Loucy (cell line): ENCODE measurements at regions not wholly inside any gene's neighbourhood (a gene's known extent, or its start where the extent isn't known, plus 50 kb on each side); places are given as distances from the start of the nearest gene placed in this dataset.

Experiments used
- H2AFZ ChIP-seq: fragments of 200-600 bp; sonication (generic); 2 replicates; pipeline ENCODE4 v1.6.0; 2016; ENCODE audit warnings: antibody characterized with exemption, mild to moderate bottlenecking, low read length, moderate library complexity
- H3F3A ChIP-seq: fragments of 200-600 bp; 2 replicates; pipeline ENCODE4 v1.6.0; 2016; ENCODE audit warnings: antibody characterized with exemption, low read depth, mild to moderate bottlenecking
- H3K27me3 ChIP-seq: fragments of 200-600 bp; sonication (generic); 2 replicates; pipeline ENCODE4 v1.6.1; 2014; ENCODE audit warnings: low read length, mild to moderate bottlenecking; ENCODE audit not compliant: insufficient read depth, poor library complexity, severe bottlenecking
- H3K36me3 ChIP-seq: fragments of 200-600 bp; sonication (generic); 2 replicates; pipeline ENCODE4 v1.6.1; 2016; ENCODE audit warnings: low read length; ENCODE audit not compliant: insufficient read depth
- H3K4me1 ChIP-seq: fragments of 200-600 bp; sonication (generic); 2 replicates; pipeline ENCODE4 v1.5.1; 2014; ENCODE audit warnings: low read length, mild to moderate bottlenecking; ENCODE audit not compliant: insufficient read depth, poor library complexity, severe bottlenecking
- H3K4me2 ChIP-seq: fragments of 200-600 bp; sonication (generic); 2 replicates; pipeline ENCODE4 v1.6.0; 2014; ENCODE audit warnings: antibody characterized with exemption, low read length, low read depth, mild to moderate bottlenecking; ENCODE audit not compliant: poor library complexity, severe bottlenecking
- H3K4me3 ChIP-seq: fragments of 200-600 bp; sonication (generic); 2 replicates; pipeline ENCODE4 v1.5.1; 2014; ENCODE audit warnings: low read length, mild to moderate bottlenecking, mixed read lengths; ENCODE audit not compliant: poor library complexity, severe bottlenecking
- H3K79me2 ChIP-seq: fragments of 200-600 bp; sonication (generic); 2 replicates; pipeline ENCODE4 v1.6.1; 2014; ENCODE audit warnings: low read length; ENCODE audit not compliant: insufficient read depth
- H3K9ac ChIP-seq: fragments of 200-600 bp; sonication (generic); 2 replicates; pipeline ENCODE4 v1.6.0; 2014; ENCODE audit warnings: mild to moderate bottlenecking, low read depth, low read length, moderate library complexity; ENCODE audit not compliant: poor library complexity, severe bottlenecking
- H3K9me2 ChIP-seq: fragments of 200-600 bp; sonication (generic); replicated peaks from 2 replicates; pipeline ENCODE4 v1.6.1; 2016; ENCODE audit warnings: low read depth, low read length, mixed read lengths
- H3K9me3 ChIP-seq: fragments of 200-600 bp; sonication (generic); 2 replicates; pipeline ENCODE4 v1.6.1; 2014; ENCODE audit warnings: mild to moderate bottlenecking, antibody characterized with exemption, low read length, low read depth; ENCODE audit not compliant: insufficient read depth
- H4K20me1 ChIP-seq: fragments of 200-600 bp; sonication (generic); 2 replicates; pipeline ENCODE4 v1.6.0; 2014; ENCODE audit warnings: antibody characterized with exemption, low read length, mild to moderate bottlenecking; ENCODE audit not compliant: insufficient read depth, poor library complexity, severe bottlenecking
- EZH2phosphoT487 ChIP-seq: fragments of 200-600 bp; IDR thresholded peaks from 2 replicates; pipeline ENCODE4 v1.6.1; 2018; ENCODE audit warnings: antibody characterized with exemption, mild to moderate bottlenecking, moderate library complexity, borderline replicate concordance
- TF ChIP-seq, protein P1 (sequence below): fragments of 200-600 bp; sonication (generic); conservative IDR thresholded peaks from 2 replicates; pipeline ENCODE4 v1.5.1; 2014; ENCODE audit warnings: mild to moderate bottlenecking, antibody characterized with exemption, low read length

GRCh38 chr3:126292318-126293070 lies 64.7 kb downstream of the KLF15 start:
- no peaks in the 10 kb centered on the region for H3K36me3 ChIP-seq
- H3F3A ChIP-seq = no peaks in the 10 kb centered on the region
- H3K9ac ChIP-seq = no peak overlapping the region
- peaks cover 6% of the 10 kb centered on the region for H3K4me1 ChIP-seq
- no peak overlapping the region for H2AFZ ChIP-seq
- no peak overlapping the region for H3K4me2 ChIP-seq
- no peaks in the 10 kb centered on the region for H3K27me3 ChIP-seq
- H3K79me2 ChIP-seq = no peaks in the 10 kb centered on the region
- H3K4me3 ChIP-seq = no peak overlapping the region
- H3K9me3 ChIP-seq = no peaks in the 10 kb centered on the region
- no peaks in the 10 kb centered on the region for H4K20me1 ChIP-seq
- no peak for TF ChIP-seq EZH2phosphoT487
- TF ChIP-seq, protein P1, sequence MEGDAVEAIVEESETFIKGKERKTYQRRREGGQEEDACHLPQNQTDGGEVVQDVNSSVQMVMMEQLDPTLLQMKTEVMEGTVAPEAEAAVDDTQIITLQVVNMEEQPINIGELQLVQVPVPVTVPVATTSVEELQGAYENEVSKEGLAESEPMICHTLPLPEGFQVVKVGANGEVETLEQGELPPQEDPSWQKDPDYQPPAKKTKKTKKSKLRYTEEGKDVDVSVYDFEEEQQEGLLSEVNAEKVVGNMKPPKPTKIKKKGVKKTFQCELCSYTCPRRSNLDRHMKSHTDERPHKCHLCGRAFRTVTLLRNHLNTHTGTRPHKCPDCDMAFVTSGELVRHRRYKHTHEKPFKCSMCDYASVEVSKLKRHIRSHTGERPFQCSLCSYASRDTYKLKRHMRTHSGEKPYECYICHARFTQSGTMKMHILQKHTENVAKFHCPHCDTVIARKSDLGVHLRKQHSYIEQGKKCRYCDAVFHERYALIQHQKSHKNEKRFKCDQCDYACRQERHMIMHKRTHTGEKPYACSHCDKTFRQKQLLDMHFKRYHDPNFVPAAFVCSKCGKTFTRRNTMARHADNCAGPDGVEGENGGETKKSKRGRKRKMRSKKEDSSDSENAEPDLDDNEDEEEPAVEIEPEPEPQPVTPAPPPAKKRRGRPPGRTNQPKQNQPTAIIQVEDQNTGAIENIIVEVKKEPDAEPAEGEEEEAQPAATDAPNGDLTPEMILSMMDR = no peak
- no peaks in the 10 kb centered on the region for H3K9me2 ChIP-seq

- no peak overlapping the region for H3K9ac ChIP-seq
- no peak overlapping the region for H2AFZ ChIP-seq
- no peaks in the 10 kb centered on the region for H3K9me3 ChIP-seq
- no peaks in the 10 kb centered on the region for H4K20me1 ChIP-seq
- no peaks in the 10 kb centered on the region for H3K36me3 ChIP-seq
- peaks cover 6% of the 10 kb centered on the region for H3K4me1 ChIP-seq
- no peak overlapping the region for H3K4me2 ChIP-seq
- no peaks in the 10 kb centered on the region for H3K27me3 ChIP-seq
- H3F3A ChIP-seq = no peaks in the 10 kb centered on the region
- no peak overlapping the region for H3K4me3 ChIP-seq
- H3K9me2 ChIP-seq = no peaks in the 10 kb centered on the region
- TF ChIP-seq, protein P1 = no peak
- no peak for TF ChIP-seq EZH2phosphoT487
- no peaks in the 10 kb centered on the region for H3K79me2 ChIP-seq
These were observed 65.7 kb downstream of the KLF15 start for GRCh38 chr3:126291537-126291936.

- Histone ChIP-seq H2AFZ (no peak overlapping the region), H3K9ac (no peak overlapping the region), H3F3A (no peaks in the 10 kb centered on the region), H3K36me3 (no peaks in the 10 kb centered on the region), H3K79me2 (no peaks in the 10 kb centered on the region), H4K20me1 (no peaks in the 10 kb centered on the region), H3K4me3 (no peak overlapping the region), H3K9me2 (no peaks in the 10 kb centered on the region), H3K27me3 (no peaks in the 10 kb centered on the region), H3K4me2 (no peak overlapping the region), H3K9me3 (no peaks in the 10 kb centered on the region), H3K4me1 (peaks cover 6% of the 10 kb centered on the region)
- TF ChIP-seq, protein P1 = no peak
These were observed 66.1 kb downstream of the KLF15 start for GRCh38 chr3:126291061-126291460.
